ENCODE measurements at regions not wholly inside any gene's neighbourhood (a gene's known extent, or its start where the extent isn't known, plus 50 kb on each side); places are given as distances from the start of the nearest gene placed in this dataset.

DNA sequence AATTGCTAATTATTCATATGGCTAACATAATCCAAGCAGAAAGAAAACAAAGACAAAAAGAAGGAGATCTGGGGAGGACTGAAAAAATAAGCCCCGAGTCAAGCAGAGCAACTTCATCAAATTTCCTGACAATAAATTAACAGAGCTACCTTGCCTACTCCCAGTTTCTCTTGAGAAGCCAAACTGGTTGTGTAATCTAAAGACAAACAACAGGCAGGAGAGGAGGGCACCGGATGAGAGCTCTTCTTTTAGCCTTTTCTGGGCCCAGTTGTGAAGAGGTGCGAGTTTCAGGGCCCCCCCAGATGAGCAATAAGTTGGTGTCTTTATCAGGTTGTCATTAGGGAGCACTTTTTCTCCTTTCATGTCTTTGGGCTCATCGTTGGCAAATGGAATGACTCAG, 197.1 kb upstream of the PCSK2 start:
- no peak overlapping the region for H3K9ac ChIP-seq
- no peak overlapping the region for H3K27ac ChIP-seq (ENCODE audit: low read depth in 2 of 2, low read length in 1 of 2)
- no peak overlapping the region for H3K4me2 ChIP-seq
- ChIA-PET CTCF (no interaction called here), POLR2A (no interaction called here)
- H3K9me3 ChIP-seq, result peaks cover 3% of the 10 kb centered on the region; the same call in 1 of the 2 replicates
- DNase-seq, result no peak
- H3K79me2 ChIP-seq (ENCODE audit: insufficient read depth), result no peaks in the 10 kb centered on the region
- no peak overlapping the region for H3K4me3 ChIP-seq (ENCODE audit: low read depth in 2 of 2, low read length in 1 of 2)
- no peaks in the 10 kb centered on the region for H3F3A ChIP-seq (replicated peaks; ENCODE audit: insufficient read depth)
- no peak overlapping the region for H2AFZ ChIP-seq (ENCODE audit: low read depth)
- TF ChIP-seq RXRA (IDR thresholded peaks at IDR 0.05; ENCODE audit: borderline replicate concordance, low read depth), result no peak
- TF ChIP-seq YY1 (IDR thresholded peaks at IDR 0.05; ENCODE audit: low read depth), result no peak
- TF ChIP-seq TEAD4 (IDR thresholded peaks at IDR 0.05; ENCODE audit: borderline replicate concordance, insufficient read depth), result no peak
- TF ChIP-seq EZH2phosphoT487 (IDR thresholded peaks at IDR 0.05; ENCODE audit: borderline replicate concordance, low read depth), result no peak
- TF ChIP-seq CHD2 (IDR thresholded peaks at IDR 0.05; ENCODE audit: low read length, partially characterized antibody), result no peak
- TF ChIP-seq NFIC (IDR thresholded peaks at IDR 0.05; ENCODE audit: borderline replicate concordance), result no peak
- TF ChIP-seq SIN3A (IDR thresholded peaks at IDR 0.05; ENCODE audit: borderline replicate concordance, low read depth, low read length), result no peak
- no peak for TF ChIP-seq MXI1 (IDR thresholded peaks at IDR 0.05; ENCODE audit: low read depth, low read length)
- TF ChIP-seq SMC3 (IDR thresholded peaks at IDR 0.05; ENCODE audit: low read depth, low read length), result no peak
- TF ChIP-seq, protein P1, sequence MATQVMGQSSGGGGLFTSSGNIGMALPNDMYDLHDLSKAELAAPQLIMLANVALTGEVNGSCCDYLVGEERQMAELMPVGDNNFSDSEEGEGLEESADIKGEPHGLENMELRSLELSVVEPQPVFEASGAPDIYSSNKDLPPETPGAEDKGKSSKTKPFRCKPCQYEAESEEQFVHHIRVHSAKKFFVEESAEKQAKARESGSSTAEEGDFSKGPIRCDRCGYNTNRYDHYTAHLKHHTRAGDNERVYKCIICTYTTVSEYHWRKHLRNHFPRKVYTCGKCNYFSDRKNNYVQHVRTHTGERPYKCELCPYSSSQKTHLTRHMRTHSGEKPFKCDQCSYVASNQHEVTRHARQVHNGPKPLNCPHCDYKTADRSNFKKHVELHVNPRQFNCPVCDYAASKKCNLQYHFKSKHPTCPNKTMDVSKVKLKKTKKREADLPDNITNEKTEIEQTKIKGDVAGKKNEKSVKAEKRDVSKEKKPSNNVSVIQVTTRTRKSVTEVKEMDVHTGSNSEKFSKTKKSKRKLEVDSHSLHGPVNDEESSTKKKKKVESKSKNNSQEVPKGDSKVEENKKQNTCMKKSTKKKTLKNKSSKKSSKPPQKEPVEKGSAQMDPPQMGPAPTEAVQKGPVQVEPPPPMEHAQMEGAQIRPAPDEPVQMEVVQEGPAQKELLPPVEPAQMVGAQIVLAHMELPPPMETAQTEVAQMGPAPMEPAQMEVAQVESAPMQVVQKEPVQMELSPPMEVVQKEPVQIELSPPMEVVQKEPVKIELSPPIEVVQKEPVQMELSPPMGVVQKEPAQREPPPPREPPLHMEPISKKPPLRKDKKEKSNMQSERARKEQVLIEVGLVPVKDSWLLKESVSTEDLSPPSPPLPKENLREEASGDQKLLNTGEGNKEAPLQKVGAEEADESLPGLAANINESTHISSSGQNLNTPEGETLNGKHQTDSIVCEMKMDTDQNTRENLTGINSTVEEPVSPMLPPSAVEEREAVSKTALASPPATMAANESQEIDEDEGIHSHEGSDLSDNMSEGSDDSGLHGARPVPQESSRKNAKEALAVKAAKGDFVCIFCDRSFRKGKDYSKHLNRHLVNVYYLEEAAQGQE (IDR thresholded peaks at IDR 0.05; ENCODE audit: low read depth, low read length), result no peak
- no peak for TF ChIP-seq FOXJ3 (CRISPR knock-in tag; IDR thresholded peaks at IDR 0.05)
- 2% methylated on average over 4 of the region's 4 CpGs for whole genome bisulfite sequencing (ENCODE audit: low lambda C conversion rate)
- no peaks in the 10 kb centered on the region for H3K36me3 ChIP-seq (replicated peaks in 1 of 2; ENCODE audit: control insufficient read depth in 1 of 2, insufficient read depth in 2 of 2, low read length in 1 of 2)
- H4K20me1 ChIP-seq (ENCODE audit: insufficient read depth), result no peaks in the 10 kb centered on the region
- H3K4me1 ChIP-seq (ENCODE audit: control insufficient read depth in 1 of 2, insufficient read depth in 2 of 2, low read depth in 1 of 2, low read length in 1 of 2), result no peaks in the 10 kb centered on the region
- H3K9me2 ChIP-seq, result no peaks in the 10 kb centered on the region
- no peaks in the 10 kb centered on the region for H3K27me3 ChIP-seq (ENCODE audit: insufficient read depth)

DNA sequence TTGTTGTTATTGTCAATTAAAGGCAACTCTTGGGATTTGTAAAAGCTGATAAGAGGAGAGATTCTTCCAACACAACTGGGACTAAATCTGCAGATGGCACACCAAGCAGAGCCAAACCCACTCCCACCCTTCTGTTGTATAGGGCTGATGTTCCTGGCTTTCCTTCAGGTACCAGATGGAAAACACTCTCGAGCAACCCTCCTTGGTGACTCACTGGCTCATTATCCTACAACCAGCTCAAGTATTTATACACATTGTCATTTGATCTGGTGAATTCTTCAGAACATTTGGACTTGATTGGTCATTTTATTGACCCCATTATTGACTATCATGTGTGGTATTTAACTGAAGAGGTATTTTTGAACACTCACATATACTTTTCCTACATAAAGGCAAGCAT, 190.3 kb upstream of the PCSK2 start:
- H4K20me1 ChIP-seq (ENCODE audit: insufficient read depth), result no peaks in the 10 kb centered on the region
- H3K27me3 ChIP-seq (ENCODE audit: insufficient read depth), result no peaks in the 10 kb centered on the region
- no peak overlapping the region for H3K4me2 ChIP-seq
- no peak overlapping the region for H2AFZ ChIP-seq (ENCODE audit: low read depth)
- DNase-seq, result no peak
- no peaks in the 10 kb centered on the region for H3K36me3 ChIP-seq (replicated peaks in 1 of 2; ENCODE audit: control insufficient read depth in 1 of 2, insufficient read depth in 2 of 2, low read length in 1 of 2)
- WGBS (ENCODE audit: low lambda C conversion rate), result 0% methylated on average over 1 of the region's 1 CpG
- peaks cover 3% of the 10 kb centered on the region; the same call in 1 of the 2 replicates for H3K9me3 ChIP-seq
- no peaks in the 10 kb centered on the region for H3K4me1 ChIP-seq (ENCODE audit: control insufficient read depth in 1 of 2, insufficient read depth in 2 of 2, low read depth in 1 of 2, low read length in 1 of 2)
- H3K27ac ChIP-seq (ENCODE audit: low read depth in 2 of 2, low read length in 1 of 2), result no peak overlapping the region
- H3K4me3 ChIP-seq (ENCODE audit: low read depth in 2 of 2, low read length in 1 of 2), result no peak overlapping the region
- H3K9ac ChIP-seq, result no peak overlapping the region
- no peaks in the 10 kb centered on the region for H3K9me2 ChIP-seq
- H3F3A ChIP-seq (replicated peaks; ENCODE audit: insufficient read depth), result no peaks in the 10 kb centered on the region
- ChIA-PET CTCF (no interaction called here), POLR2A (no interaction called here)
- H3K79me2 ChIP-seq (ENCODE audit: insufficient read depth), result no peaks in the 10 kb centered on the region
- TF ChIP-seq MXI1 (IDR thresholded peaks at IDR 0.05; ENCODE audit: low read depth, low read length), result no peak
- no peak for TF ChIP-seq CHD2 (IDR thresholded peaks at IDR 0.05; ENCODE audit: low read length, partially characterized antibody)
- no peak for TF ChIP-seq MEF2A (IDR thresholded peaks at IDR 0.05; ENCODE audit: borderline replicate concordance, low read depth)
- TF ChIP-seq GATA2 (CRISPR knock-in tag; IDR thresholded peaks at IDR 0.05), result no peak
- no peak for TF ChIP-seq TEAD4 (IDR thresholded peaks at IDR 0.05; ENCODE audit: borderline replicate concordance, insufficient read depth)
- TF ChIP-seq RCOR1 (IDR thresholded peaks at IDR 0.05; ENCODE audit: low read length), result no peak
- TF ChIP-seq TAF1 (IDR thresholded peaks at IDR 0.05; ENCODE audit: borderline replicate concordance, low read depth, low read length), result no peak
- no peak for TF ChIP-seq FOSL2 (IDR thresholded peaks at IDR 0.05; ENCODE audit: borderline replicate concordance, low read depth)
- TF ChIP-seq NFIC (IDR thresholded peaks at IDR 0.05; ENCODE audit: borderline replicate concordance), result no peak
- TF ChIP-seq ELF1 (IDR thresholded peaks at IDR 0.05), result no peak
- TF ChIP-seq, protein P2, sequence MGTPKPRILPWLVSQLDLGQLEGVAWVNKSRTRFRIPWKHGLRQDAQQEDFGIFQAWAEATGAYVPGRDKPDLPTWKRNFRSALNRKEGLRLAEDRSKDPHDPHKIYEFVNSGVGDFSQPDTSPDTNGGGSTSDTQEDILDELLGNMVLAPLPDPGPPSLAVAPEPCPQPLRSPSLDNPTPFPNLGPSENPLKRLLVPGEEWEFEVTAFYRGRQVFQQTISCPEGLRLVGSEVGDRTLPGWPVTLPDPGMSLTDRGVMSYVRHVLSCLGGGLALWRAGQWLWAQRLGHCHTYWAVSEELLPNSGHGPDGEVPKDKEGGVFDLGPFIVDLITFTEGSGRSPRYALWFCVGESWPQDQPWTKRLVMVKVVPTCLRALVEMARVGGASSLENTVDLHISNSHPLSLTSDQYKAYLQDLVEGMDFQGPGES (IDR thresholded peaks at IDR 0.05; ENCODE audit: low read depth, low read length), result no peak
- TF ChIP-seq JUND (IDR thresholded peaks at IDR 0.05), result no peak
- no peak for TF ChIP-seq GABPA (IDR thresholded peaks at IDR 0.05; ENCODE audit: low read depth)
- TF ChIP-seq FOXM1 (IDR thresholded peaks at IDR 0.05; ENCODE audit: low read depth), result no peak
- TF ChIP-seq, protein P3, sequence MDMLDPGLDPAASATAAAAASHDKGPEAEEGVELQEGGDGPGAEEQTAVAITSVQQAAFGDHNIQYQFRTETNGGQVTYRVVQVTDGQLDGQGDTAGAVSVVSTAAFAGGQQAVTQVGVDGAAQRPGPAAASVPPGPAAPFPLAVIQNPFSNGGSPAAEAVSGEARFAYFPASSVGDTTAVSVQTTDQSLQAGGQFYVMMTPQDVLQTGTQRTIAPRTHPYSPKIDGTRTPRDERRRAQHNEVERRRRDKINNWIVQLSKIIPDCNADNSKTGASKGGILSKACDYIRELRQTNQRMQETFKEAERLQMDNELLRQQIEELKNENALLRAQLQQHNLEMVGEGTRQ (IDR thresholded peaks at IDR 0.05; ENCODE audit: borderline replicate concordance, low read depth, low read length), result no peak
- TF ChIP-seq, protein P4, sequence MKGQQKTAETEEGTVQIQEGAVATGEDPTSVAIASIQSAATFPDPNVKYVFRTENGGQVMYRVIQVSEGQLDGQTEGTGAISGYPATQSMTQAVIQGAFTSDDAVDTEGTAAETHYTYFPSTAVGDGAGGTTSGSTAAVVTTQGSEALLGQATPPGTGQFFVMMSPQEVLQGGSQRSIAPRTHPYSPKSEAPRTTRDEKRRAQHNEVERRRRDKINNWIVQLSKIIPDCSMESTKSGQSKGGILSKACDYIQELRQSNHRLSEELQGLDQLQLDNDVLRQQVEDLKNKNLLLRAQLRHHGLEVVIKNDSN (IDR thresholded peaks at IDR 0.05; ENCODE audit: borderline replicate concordance, low read depth), result no peak
- TF ChIP-seq EP300 (IDR thresholded peaks at IDR 0.05; ENCODE audit: borderline replicate concordance in 1 of 2, low read depth in 1 of 2, low read length in 1 of 2), result no peak

All from SK-N-SH (cell line).